ENCODE measurements at regions not wholly inside any gene's neighbourhood (a gene's known extent, or its start where the extent isn't known, plus 50 kb on each side); places are given as distances from the start of the nearest gene placed in this dataset.

DNA sequence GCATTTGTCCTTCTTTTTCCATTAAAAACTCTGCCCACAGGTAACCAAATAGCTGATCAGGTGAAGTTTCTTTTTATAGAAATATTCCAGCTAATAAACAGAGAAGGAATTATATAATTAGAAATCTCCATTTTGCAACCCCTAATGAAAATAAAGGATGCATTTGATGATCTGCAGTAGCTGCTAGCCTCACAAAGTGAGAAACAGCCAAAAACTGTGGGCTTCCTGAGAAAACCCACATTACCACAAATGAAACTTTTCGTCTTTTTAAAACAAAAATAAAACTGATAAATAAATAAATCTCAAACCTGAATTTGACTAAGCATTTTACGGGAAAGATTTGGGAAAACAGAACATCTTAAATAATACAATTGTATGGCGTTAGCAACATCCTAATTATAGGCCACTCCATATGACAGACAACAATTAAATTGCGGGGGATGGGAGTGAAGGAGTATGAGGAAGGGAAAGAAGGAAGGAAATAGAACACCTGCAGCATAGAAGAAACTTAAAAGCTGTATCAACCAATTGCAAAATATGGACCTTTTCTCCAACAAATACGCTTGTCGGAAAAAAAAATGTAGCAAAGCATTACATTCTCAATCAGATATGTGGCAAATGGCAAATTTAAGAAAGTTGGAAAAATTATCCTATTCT is 283.0 kb upstream of the ITGA1 start:
- Histone ChIP-seq H3K9ac (ENCODE audit: low read length) (no peak overlapping the region), H3K4me2 (ENCODE audit: low read length) (no peak overlapping the region), H3K4me3 (ENCODE audit: low read length) (no peak overlapping the region), H3K36me3 (ENCODE audit: insufficient read depth, low read length) (no peaks in the 10 kb centered on the region), H4K20me1 (ENCODE audit: insufficient read depth) (no peaks in the 10 kb centered on the region), H3K9me3 (ENCODE audit: low read length) (no peaks in the 10 kb centered on the region), H3K9me2 (ENCODE audit: insufficient read depth, low read length) (no peaks in the 10 kb centered on the region), H3K79me2 (replicated peaks; ENCODE audit: insufficient read depth, low read length) (no peaks in the 10 kb centered on the region), H3K27ac (ENCODE audit: low read length) (no peak overlapping the region), H3F3A (ENCODE audit: insufficient read depth, low read length, poor library complexity, severe bottlenecking) (no peaks in the 10 kb centered on the region), H2AFZ (ENCODE audit: low read depth, low read length) (no peak overlapping the region), H3K27me3 (ENCODE audit: insufficient read depth, low read depth, low read length) (no peaks in the 10 kb centered on the region)
- no peak for TF ChIP-seq RAD21 (conservative IDR thresholded peaks at IDR 0.05)
- no peak for TF ChIP-seq TAF1 (IDR thresholded peaks at IDR 0.05; ENCODE audit: low read depth)
- TF ChIP-seq MXI1 (conservative IDR thresholded peaks at IDR 0.05; ENCODE audit: poor library complexity, severe bottlenecking): no peak
- no peak for TF ChIP-seq EP300 (conservative IDR thresholded peaks at IDR 0.05; ENCODE audit: poor library complexity, severe bottlenecking)
- no peak for TF ChIP-seq POLR2AphosphoS5 (IDR thresholded peaks at IDR 0.05)
- TF ChIP-seq, protein P1, sequence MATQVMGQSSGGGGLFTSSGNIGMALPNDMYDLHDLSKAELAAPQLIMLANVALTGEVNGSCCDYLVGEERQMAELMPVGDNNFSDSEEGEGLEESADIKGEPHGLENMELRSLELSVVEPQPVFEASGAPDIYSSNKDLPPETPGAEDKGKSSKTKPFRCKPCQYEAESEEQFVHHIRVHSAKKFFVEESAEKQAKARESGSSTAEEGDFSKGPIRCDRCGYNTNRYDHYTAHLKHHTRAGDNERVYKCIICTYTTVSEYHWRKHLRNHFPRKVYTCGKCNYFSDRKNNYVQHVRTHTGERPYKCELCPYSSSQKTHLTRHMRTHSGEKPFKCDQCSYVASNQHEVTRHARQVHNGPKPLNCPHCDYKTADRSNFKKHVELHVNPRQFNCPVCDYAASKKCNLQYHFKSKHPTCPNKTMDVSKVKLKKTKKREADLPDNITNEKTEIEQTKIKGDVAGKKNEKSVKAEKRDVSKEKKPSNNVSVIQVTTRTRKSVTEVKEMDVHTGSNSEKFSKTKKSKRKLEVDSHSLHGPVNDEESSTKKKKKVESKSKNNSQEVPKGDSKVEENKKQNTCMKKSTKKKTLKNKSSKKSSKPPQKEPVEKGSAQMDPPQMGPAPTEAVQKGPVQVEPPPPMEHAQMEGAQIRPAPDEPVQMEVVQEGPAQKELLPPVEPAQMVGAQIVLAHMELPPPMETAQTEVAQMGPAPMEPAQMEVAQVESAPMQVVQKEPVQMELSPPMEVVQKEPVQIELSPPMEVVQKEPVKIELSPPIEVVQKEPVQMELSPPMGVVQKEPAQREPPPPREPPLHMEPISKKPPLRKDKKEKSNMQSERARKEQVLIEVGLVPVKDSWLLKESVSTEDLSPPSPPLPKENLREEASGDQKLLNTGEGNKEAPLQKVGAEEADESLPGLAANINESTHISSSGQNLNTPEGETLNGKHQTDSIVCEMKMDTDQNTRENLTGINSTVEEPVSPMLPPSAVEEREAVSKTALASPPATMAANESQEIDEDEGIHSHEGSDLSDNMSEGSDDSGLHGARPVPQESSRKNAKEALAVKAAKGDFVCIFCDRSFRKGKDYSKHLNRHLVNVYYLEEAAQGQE (IDR thresholded peaks at IDR 0.05; ENCODE audit: borderline replicate concordance): no peak
- TF ChIP-seq SMC3 (conservative IDR thresholded peaks at IDR 0.05; ENCODE audit: poor library complexity): no peak
- TF ChIP-seq, protein P2, sequence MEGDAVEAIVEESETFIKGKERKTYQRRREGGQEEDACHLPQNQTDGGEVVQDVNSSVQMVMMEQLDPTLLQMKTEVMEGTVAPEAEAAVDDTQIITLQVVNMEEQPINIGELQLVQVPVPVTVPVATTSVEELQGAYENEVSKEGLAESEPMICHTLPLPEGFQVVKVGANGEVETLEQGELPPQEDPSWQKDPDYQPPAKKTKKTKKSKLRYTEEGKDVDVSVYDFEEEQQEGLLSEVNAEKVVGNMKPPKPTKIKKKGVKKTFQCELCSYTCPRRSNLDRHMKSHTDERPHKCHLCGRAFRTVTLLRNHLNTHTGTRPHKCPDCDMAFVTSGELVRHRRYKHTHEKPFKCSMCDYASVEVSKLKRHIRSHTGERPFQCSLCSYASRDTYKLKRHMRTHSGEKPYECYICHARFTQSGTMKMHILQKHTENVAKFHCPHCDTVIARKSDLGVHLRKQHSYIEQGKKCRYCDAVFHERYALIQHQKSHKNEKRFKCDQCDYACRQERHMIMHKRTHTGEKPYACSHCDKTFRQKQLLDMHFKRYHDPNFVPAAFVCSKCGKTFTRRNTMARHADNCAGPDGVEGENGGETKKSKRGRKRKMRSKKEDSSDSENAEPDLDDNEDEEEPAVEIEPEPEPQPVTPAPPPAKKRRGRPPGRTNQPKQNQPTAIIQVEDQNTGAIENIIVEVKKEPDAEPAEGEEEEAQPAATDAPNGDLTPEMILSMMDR (IDR thresholded peaks at IDR 0.05; ENCODE audit: poor library complexity, severe bottlenecking): no peak
- no peak for TF ChIP-seq EZH2 (IDR thresholded peaks at IDR 0.05; ENCODE audit: borderline replicate concordance, insufficient read depth, low read length, poor library complexity, severe bottlenecking)

DNA sequence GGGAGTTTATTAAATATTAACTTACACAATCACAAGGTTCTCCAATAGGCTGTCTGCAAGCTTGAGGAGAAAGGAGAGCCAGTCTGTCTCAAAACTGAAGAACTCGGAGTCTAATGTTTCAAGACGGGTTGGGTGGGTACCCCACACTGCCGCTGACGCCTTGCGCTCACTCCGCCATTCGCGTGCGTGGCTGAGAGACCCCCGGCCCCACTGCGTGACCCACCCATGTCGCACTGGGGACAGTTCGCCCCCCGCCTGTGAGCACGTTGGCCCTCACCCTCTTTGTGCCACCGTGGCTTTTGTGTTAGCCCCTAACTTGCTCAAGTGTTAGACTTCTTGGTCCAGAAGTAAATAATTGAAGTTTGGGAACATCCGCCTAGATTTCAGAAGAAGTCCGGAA is 270.0 kb upstream of the ITGA1 start:
- Histone ChIP-seq H3F3A (ENCODE audit: insufficient read depth, low read length, poor library complexity, severe bottlenecking) (no peaks in the 10 kb centered on the region), H3K79me2 (replicated peaks; ENCODE audit: insufficient read depth, low read length) (no peaks in the 10 kb centered on the region), H3K9ac (ENCODE audit: low read length) (no peak overlapping the region), H3K4me3 (ENCODE audit: low read length) (no peak overlapping the region), H3K27ac (ENCODE audit: low read length) (no peak overlapping the region), H4K20me1 (ENCODE audit: insufficient read depth) (no peaks in the 10 kb centered on the region), H3K36me3 (ENCODE audit: insufficient read depth, low read length) (no peaks in the 10 kb centered on the region), H3K9me3 (ENCODE audit: low read length) (no peaks in the 10 kb centered on the region), H3K4me2 (ENCODE audit: low read length) (no peak overlapping the region), H3K9me2 (ENCODE audit: insufficient read depth, low read length) (no peaks in the 10 kb centered on the region), H2AFZ (ENCODE audit: low read depth, low read length) (no peak overlapping the region), H3K27me3 (ENCODE audit: insufficient read depth, low read depth, low read length) (no peaks in the 10 kb centered on the region)
- TF ChIP-seq POLR2AphosphoS5 (IDR thresholded peaks at IDR 0.05): no peak
- TF ChIP-seq, protein P1 (IDR thresholded peaks at IDR 0.05; ENCODE audit: borderline replicate concordance): no peak
- TF ChIP-seq TAF1 (IDR thresholded peaks at IDR 0.05; ENCODE audit: low read depth): no peak
- no peak for TF ChIP-seq SMC3 (conservative IDR thresholded peaks at IDR 0.05; ENCODE audit: poor library complexity)
- TF ChIP-seq EP300 (conservative IDR thresholded peaks at IDR 0.05; ENCODE audit: poor library complexity, severe bottlenecking): no peak
- no peak for TF ChIP-seq EZH2 (IDR thresholded peaks at IDR 0.05; ENCODE audit: borderline replicate concordance, insufficient read depth, low read length, poor library complexity, severe bottlenecking)
- TF ChIP-seq MXI1 (conservative IDR thresholded peaks at IDR 0.05; ENCODE audit: poor library complexity, severe bottlenecking): no peak
- TF ChIP-seq, protein P2 (IDR thresholded peaks at IDR 0.05; ENCODE audit: poor library complexity, severe bottlenecking): no peak
- TF ChIP-seq RAD21 (conservative IDR thresholded peaks at IDR 0.05): no peak
